Esophagus mucosa (tissue), 1 donor: ENCODE measurements at regions not wholly inside any gene's neighbourhood (a gene's known extent, or its start where the extent isn't known, plus 50 kb on each side); places are given as distances from the start of the nearest gene placed in this dataset.
A peak's percentile ranks its signal among the peaks of the same experiment; 100 is the strongest.
"Not testable (repeated sequence)": the region's sequence is repeated elsewhere in the genome, so short reads cannot be mapped to it uniquely, and the experiment has no call there.

Experiments used
- ATAC-seq: fragments of 200-7000 bp; cut with Tn5 transposase; one replicate; pipeline ENCODE4 v1.9.1; 2020
- donor health status: DM: yes; HTN: yes; CAD: no.

DNA sequence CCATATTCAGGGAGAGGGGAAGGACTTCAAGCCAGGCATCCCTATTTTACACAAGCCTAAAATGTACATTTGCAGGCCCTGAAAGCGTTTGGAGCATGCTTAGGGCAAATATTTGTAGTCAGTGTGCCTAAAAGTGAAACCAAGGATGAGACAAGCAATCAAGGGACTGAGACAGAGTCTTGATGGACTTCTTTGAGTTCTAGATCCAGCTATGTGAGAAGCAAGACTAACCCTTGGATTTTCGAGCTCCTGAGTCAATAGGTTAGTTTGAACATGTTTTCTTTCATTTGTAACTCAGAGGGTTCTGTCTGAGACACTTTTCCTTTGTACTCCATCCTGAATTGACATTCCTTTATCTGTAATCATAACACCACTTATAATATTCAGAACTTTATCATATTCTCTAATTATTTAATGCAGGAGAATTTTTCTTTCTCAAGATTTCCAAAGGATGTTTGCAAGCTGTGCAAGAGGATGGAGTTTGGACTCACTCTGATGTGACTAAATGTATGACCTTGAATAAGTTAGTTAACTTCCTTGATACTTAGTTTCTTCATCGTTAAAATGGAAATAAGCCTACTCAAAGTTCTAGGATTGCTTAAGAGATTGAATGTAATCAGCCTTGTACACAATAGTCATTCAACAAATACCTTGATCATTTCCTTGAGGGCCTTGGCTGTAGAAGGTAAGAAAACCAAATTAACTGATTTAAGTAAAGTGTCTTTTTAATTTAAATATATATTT is 1237.8 kb upstream of the ZEB2 start:
- ATAC-seq: no peak

DNA sequence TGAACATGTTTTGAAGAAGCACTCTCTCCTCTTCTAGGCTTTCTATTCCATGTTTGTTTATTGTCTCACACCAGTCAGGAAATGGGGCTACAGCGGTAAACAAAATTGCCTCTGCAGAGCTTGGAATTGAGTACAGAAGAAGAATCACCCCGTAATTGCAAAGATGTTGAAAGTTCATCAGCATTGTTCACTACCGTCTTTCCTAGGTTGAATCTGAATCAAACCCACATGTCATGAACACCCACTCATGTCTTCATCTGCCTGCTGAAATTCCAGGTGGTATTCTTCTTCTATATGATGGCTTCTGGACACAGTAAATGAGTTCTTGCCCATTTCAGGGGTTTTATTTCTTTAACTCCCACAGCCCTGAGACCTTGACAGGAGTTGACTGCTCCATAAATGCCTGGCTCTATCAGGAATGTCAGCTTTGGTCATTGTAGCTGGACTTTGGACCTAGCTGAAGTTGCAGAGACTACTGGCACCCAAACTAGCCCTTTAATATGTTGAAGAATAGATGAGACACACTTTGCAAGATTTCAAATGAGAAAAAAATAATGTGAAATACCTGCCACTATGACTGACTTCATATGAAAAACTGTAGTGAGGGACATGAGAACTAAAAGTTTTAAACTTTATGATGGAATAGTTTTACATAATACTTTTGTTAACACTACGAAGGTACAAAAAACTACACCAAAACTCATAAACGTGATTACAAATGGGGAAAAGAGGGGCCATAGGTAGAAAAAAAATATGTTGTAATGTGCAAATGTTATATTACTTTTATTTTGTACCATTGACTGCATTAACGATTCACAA is 1235.3 kb upstream of the ZEB2 start:
- ATAC-seq: no peak

DNA sequence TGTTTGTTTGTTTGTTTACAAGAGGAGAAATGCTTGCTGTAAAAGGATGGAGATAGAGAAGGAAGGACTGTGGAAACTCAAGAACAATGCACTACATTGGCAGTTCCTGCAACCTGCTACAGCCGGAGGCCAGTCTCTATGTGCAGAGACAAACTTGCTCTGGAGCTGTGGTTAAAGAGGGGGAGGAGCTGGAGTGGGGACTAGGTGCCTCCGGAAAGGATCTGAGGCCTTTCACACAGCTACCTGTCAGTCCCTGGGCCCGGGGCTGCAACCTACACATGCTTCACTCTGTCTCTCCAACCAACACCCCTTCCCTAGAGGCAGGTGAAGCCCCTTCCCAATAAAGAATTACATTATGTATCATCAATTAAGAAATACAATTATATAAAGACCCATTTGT is 1234.0 kb upstream of the ZEB2 start:
- ATAC-seq: no peak

DNA sequence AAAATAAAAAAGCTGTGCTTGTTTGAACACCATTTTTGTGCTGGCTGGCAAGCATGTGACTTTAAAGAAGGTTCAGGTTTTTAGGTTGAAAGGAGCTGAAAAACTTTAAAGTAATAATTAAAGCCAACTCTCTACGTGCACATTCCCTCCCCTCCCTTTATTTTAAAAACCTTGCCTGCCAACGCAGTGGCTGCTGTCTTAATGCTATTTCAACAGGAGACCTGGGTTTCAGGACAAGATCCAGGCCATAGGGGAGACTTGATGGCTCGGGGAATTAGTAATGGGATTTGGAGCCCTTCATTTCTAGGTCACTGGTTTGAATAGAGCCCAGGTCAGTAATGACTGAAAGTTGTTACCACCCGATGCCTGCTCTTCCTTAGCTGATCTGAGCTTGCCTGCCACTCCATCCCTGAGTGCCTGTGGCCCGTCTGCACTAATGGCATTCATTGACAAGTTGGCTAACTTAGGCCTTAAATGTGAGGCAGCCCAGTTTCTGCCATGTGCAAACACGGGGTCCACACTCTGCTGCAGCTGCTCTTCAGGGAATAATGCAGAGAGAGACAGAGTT is 1233.2 kb upstream of the ZEB2 start:
- ATAC-seq: no peak

DNA sequence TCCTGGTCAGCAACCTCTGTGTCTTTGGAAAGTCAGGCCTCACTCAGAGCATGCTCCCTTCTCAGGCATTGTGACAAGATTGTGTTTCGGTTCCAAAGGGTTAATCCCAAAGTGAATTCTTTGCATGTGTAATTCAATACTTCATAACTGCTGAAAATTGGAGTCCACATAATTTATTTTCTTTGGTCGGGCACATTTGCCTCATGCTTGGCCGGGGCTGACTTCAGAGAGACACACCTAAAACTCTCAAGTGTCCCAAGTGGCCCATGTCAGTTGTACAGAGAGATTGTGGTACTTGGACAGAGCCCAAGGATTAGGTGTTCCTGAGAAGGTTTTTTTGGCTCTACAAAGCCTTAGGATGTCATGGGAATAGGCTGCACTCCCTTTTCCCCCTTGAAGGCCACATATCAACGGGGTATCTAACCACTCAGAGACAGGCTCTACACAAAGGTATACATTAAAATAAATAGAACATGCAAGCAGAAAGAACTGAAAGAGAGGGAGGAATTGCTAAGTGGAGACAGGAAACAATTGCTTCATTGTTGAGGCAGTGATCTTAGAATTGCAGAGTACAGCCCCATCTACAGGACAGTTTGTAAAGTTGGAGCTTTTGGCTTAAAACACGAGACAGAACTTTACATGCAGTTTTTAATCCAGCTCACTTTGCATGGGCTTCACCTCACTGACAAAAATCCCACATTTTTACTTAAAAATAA is 1232.3 kb upstream of the ZEB2 start:
- peak; percentile 82 for ATAC-seq

DNA sequence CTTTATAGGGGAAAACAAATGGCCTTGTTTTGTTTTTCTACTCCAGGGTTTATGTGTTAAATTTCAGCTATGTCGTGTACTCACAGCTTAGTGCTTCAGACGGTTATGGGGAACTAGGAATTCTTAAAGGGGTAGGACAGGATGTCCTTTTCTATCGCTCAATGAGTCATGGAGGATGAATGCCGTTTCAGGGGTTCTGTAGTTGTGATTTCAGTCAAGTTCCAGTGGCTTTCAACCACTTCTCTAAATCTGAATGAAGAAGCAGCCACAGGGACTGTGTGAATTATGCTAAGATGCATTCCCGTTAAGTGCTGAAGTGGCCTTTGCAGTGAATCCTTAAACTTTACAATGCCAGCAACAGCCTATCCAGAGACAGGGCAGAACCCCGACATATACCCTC is 1231.7 kb upstream of the ZEB2 start:
- peak; percentile 65 for ATAC-seq

DNA sequence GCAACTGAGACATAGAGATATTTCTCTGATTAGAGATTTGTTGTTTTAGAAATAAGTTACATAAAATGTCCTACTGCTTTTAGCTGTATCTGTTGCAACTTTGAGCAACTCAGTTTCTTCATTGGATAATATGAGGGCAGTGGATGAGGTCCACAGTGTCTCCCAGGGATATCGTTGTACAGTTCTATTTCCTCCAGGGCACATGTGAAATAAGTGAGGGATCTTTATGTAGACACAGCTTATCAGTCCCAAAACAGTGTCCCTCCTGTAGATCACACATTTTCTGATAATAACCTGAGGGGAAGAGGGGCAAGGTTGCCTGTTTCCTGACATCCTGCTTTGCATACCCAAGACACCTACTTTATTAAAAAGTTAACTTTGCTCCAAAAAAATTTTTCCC is 1231.2 kb upstream of the ZEB2 start:
- no peak for ATAC-seq

DNA sequence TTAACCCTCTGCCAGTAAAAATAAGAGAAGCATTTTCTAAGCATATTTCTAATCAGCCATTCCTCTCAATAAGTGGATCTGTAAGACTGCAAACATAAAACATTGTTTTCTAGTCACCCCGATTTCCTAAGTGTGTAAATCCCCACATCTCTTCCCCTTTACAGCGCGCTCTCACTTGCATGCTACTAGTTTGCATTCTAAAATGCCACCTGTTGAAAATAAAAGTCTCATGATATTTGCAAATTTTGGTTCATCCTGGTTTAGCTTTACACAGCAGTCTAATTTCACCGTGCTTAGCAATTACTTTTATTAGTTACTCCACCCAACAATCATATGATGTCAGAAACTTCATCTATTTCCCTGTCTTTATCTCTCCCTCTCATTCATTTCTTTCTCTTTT is 1230.7 kb upstream of the ZEB2 start:
- no peak for ATAC-seq

DNA sequence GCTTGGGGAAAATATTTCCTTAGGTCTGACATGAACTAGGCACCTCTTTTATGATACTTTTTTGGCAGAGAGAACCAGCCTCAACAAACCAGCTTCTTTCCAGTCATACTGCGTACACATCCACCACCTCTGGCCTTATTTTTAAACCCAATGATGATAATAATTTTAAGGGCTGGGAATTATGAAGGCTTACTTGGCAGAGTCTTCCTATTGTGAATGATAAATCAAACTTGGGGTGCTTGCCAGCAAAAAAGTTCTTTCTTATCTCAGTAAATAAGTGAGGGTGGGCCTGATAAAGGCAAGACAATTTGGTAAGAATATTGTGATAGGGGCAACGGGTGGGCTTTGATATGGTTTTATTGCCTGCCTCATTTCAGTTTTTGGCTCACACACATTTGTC is 1230.2 kb upstream of the ZEB2 start:
- ATAC-seq: no peak

DNA sequence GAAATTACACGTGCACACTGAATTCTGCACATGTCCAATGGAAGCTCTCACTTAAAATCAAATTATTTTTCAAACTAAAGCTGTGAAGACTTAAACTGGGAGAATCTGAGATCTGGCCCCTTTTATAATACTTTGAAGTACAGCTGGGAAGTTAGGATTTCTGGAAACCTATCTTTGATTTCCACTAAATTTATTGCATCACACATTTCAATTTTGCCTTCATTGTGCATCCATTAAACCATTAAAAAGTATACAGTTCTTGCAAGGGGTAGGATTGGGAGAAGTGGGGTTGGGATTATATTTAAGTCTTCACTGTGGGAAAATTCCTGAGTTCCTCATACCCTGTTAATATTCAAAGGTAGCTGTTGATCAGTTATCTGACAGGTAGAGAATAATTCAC is 1229.6 kb upstream of the ZEB2 start:
- no peak for ATAC-seq

DNA sequence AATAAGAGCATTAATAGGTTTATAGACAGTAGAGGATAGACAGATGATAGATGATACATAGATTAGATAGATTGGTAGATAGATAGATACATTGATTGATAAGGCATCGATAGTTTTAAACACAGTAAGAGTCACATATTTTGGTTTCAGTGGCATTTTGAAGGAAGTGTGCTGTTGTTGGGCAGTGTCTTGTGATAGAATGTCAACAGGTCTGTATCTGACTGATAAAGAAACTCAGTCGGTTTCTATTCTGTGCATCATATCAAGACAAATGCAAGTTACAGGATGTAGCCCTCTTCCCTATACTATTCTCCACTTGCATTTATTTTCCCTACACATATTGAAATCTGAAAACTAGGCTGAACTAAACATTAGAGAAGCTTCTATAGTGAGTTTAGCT is 1229.0 kb upstream of the ZEB2 start:
- ATAC-seq: no peak

DNA sequence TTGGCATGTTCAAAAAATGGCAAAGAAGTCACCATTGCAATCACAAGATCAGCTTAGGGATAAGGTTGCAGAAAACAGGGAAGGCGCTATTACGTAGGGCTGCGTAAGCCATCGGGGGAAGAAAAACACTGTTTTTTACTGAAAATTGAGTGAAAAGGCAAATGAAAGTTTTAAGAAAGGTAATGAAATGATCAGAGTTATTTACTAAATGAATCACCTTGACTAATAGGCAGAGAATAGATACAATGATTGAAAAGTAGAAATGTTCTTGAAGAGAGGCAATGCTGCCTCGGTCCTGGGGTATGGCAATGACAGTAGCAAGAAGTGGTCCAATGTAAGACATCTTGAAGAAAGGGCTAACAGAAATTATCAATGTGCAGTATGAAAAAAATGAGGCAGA is 1227.8 kb upstream of the ZEB2 start:
- ATAC-seq: no peak

DNA sequence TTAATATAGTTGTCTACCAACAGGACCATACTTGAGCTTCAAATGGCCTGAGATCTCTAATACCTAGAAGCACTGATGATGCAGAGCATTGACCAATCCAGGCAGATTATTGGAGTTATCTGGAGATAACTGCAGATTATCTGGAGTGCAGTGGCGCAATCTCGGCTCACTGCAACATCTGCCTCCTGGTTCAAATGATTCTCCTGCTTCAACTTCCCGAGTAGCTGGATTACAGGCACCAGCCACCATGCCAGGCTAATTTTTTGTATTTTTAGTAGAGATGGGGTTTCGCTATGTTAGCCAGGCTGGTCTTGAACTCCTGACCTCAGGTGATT is 1225.4 kb upstream of the ZEB2 start:
- ATAC-seq: not testable (repeated sequence)

DNA sequence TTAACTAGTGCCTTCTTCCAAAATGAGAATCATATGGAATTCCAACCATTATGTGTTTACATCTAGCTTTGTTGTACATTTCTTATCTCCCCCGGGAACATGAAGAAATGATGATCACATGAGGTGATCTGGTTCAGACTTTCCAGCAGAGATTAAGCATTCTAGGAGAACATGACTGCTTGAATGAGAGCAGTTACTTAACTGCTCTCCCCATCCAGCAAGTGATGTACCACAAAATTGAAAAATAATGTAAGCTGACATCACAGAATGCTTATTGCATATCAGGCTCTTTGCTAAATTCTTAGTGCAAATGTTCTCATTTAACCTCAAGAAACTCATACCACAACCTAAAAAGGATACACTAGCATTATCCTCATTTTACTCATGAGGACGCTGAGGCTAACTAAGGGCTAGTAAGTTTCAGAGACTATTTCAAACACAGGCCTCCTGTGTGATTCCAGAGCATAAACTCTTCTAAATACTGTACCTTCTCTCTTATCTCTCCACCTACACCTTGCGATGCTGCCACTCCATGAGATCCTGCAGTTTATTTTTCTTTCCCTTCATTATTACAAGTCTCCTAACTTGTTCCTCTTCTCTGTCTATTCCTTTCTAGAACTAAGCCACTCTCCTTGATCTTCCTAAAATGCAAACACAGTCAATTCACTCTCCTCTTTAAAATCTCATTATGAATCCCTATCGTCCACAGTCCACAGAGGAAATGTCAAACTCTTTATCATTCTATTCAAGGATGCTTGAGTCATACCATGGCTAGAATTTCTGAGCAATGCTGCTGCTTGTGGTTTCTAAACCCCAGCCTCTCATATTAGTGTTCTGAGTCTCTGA is 1224.8 kb upstream of the ZEB2 start:
- ATAC-seq: no peak

DNA sequence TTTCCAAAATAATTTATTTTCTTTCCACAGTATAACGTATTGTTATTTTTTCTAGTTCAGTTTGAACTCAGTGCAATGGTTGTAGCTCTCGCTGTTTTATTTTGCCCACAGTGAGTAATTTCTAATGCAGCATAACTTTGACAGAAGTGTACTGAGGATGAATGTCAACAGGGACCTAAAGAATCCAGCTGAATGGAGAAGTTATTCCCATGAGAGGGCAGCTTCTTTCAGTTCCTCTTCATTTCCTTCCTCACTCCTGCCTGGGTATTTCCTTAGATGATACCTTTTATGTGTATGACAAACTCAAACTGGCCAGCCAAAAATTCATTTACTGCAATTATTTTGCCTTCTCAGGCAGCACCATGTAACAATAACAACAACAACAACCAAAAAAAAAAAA is 1223.1 kb upstream of the ZEB2 start:
- ATAC-seq: no peak

DNA sequence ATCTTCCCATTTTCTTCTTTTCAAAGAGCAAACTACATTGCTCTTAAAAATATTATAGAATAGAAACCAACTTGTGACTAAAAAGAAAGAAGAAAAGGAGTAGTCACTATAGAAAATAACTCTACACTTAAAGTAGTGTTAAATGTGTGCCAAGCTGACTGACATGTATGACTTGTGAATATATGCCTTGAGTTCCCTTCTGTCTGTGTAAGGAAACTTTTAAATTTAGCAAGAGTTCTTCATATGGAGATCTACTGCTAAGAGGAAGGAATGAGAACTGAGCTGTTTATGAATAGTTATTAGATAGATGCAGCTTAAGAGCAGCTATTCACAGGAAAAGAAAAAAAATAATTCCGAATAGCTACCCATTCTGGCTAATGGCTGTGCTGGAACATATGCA is 1221.7 kb upstream of the ZEB2 start:
- no peak for ATAC-seq

DNA sequence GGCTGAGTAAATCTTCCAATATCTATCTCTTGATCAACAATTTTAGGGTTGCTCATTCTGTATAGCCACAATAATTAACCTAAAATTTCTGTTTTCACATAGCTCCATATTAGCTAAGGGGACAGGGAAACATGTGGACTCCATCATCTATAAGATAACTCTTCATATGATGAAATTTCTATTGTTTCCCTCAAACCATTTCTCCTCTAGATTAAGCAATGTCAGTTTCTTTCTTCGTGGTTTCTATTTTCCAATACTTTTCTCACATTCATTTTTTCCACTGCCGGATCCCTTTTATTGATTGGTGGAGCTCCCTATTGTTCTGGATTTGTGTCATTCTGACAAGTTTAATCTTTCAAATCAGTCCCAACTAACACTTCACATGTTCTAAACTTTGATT is 1221.3 kb upstream of the ZEB2 start:
- ATAC-seq: no peak

DNA sequence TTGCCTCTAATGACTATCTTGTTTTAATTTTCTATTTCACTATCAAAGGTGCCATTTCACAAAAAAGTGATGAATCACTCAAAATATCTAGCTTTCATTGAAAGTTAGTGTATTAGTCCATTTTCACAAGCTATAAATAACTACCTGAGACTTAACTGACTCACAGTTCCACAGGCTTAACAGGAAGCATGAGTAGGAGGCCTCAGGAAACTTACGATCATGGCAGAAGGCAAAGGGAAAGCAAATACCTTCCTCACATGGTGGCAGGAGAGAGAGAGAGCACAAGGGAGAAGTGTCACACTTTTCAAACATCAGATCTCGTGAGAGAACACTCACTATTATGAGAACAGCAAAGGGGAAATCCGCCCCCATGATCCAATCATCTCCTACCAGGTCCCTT is 1220.4 kb upstream of the ZEB2 start:
- peak; percentile 59 for ATAC-seq

DNA sequence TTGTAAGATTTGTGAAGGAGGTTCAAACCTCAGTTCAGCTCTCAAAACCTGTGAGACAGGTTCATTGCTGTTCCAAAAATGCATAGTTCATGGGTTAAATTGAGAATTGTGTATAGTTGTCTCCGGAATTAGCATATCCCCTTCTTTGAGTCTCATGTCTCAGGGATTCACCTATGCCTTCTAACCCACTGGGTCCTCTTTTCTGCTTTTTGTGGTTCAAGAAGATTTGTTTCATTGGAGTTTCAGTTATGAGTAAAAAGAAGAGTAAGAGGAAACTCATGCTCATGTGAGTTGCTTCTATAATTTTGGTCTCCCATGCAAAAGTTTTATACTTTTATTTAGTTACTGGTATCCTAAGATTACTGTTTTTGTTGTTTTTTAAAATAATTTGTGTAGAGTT is 1219.8 kb upstream of the ZEB2 start:
- no peak for ATAC-seq

DNA sequence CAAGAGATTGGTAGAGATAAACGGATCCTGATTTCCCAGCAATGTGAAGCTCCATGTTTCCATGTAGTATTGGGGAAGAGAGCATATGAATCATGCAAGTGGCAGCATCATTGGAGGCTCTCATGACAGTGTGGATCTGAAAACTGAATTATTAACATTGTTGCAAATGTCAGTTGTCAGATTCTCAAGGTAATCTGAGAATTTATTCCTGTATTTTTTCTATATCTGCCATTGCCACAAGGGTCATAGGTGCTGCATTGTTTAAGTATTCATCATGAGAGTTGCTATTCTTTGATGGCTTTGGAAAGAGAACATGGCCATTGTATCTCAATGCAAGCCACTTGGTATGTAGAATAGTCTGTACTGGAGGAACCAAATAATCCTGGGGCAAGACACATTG is 1217.0 kb upstream of the ZEB2 start:
- ATAC-seq: no peak

DNA sequence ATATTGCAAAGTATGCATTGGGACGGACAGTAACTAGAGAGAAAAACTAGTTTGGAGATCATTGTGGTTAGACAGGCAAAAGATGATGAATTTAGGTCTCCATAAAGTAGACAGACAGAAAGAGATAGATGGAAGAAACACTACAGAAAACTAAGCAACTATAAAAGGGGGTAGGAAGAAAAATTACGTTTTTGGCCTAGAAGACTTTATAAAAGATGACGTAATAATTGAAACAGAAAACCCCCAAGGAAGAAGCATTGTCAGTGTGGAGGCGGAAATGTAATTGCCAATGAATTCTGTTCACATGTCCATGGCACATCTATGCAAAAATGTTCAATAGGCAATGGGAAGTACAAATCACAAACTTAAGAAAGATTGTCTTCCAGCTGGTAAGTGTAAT is 1211.5 kb upstream of the ZEB2 start:
- ATAC-seq: no peak

DNA sequence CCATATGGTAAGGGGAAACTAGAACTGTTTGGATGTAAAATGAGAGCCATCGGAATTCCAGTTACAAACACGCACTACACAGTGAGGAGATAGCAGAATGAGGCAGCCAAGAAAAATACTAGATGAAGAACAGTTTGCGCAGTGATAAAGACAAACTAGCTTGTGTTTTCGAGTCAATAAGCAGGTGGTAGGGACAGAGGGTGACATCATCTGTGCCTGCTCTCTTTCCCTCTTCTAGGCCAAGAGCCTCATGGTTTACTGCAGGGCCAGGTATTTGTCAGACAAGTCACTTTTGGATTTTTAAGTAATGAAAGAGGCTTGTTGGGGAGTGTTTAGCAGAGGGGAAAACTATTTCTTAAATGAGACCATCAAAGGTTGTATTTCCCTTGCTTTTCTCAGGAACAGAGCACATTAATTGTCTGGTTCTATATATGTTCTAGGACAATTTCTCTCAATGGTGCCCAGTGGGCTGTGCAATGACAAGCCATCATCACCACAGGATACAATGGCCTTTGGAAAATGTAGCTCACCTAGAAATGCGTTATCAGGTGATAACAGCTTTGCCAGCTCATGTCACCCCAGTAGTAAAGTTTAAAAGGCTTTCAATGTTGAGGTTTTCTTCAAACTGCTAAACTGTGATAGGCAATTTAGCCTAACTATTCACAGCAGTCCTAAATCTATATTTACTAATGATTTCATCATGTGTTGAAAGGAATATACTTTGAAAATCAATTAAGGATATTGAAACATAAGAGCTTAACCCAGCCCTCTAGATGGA is 1210.3 kb upstream of the ZEB2 start:
- ATAC-seq: no peak
